HPDE6-E6E7 (cell line): ENCODE measurements at regions not wholly inside any gene's neighbourhood (a gene's known extent, or its start where the extent isn't known, plus 50 kb on each side); places are given as distances from the start of the nearest gene placed in this dataset.
"Not testable (repeated sequence)": the region's sequence is repeated elsewhere in the genome, so short reads cannot be mapped to it uniquely, and the experiment has no call there.

Experiments used
- DNase-seq: peaks from one replicate; pipeline ENCODE4 v3.0.0; 2011; ENCODE audit warnings: missing footprints; ENCODE audit errors: extremely low spot score

DNA sequence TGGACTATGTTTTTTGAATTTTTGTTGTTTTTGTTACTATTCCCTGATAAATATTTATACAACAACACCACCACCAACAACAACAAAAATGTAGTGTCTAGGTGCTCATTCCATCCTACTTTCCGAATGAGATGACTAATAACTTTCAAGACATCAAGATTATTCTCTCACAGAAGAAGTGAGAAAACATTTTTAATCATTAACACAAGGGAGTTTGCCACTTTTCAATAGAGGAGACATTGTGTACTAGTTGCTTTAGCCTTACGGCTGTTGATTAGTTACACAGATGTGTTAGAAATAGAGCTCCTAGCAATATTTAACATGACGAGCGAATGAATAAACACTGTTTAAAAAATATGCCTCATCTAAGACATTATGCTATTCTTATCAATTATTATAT lies 898.8 kb downstream of the C4orf33 start:
- no peak for DNase-seq

DNA sequence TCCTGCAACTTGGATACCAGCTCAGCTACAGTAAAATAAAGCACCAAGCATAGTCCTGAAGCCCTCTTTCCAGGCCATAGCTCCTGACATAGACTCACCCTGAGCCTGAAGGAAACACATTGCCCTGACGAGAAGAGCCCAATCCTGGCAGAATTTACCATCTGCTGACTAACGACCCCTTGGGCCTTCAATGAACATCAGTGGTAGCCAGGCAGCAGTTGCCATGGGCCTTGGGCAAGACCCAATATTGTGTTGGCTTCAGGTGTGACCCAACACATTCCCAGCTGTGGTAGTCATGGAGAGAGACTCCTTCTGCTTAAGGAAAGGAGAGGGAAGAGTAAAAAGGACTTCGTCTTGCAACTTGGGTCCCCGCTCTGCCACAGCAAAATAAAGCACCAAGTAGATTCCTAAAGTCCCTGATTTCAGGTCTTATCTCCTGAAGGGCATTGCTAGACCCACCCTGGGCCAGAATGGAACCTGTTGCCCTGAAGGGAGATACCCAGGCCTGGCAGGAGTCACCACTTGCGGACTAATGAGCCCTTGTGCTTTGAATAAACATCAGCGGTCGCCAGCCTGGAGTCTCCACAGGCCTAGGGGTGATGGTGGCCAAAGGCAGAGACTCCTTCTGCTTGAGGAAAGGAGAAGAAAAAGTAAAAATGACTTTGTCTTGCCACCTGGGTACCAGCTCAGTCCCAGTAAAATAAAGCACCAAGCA lies 902.6 kb downstream of the C4orf33 start:
- no peak for DNase-seq

- no peak for DNase-seq
These were observed 903.2 kb downstream of the C4orf33 start for GRCh38 chr4:129999156-129999555.

GRCh38 chr4:130008461-130008860 lies 912.5 kb downstream of the C4orf33 start:
- no peak for DNase-seq

GRCh38 chr4:130012806-130013205 lies 916.9 kb downstream of the C4orf33 start:
- not testable (repeated sequence) for DNase-seq

DNA sequence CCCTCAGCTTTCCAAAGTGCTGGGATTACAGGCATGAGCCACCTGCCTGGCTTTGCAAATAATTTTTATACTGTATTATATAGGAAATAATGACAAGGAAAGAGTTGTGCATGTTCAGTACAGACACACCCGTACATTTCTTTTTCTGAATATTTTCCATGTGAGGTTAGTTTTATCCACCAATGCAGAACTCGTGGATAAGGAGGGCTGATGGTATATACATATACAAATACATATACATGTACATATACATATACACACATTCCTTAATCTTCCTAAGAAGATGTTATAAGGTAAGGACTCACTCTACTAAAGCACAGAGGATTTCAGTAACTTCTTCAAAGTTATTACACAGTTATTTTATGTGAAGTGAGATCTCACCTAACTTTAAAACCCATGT lies 925.8 kb downstream of the C4orf33 start:
- no peak for DNase-seq

DNA sequence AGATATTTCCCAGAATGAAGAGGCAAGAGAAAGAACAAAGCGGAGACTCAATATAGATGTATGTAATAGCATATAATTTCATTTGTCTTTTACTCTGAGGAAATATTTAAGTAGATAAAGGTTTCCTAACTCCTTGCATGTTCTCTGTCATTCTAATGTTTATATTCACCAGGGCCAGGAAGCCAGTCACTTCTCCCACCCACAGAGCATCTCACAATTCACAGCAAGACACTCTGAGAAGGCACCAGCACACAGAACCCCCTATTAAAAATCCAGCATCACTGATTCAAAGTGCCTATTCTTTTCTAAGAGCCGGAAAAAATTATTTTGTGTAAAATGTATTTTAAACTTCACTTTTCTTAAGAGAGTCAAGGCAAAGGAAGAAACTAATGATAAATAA lies 927.1 kb downstream of the C4orf33 start:
- DNase-seq, result no peak

DNA sequence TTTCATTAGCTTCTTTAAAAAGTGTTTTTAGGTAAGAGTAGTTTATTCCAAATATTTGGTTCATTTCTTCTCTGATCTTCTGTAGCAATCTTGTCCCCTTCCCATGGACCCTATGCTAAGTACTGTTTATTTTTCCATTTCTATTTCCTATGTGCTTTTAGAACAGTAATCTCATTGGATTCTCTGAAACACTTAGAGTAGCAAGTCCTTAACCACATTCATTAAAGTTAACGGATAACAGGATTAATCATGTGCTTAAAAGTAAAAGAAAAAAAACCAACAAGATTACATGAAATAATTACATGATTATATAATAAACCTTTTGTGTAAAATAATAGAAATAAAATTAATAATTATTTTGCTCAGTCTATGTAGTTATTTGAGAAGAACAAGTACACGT lies 929.7 kb downstream of the C4orf33 start:
- DNase-seq, result no peak

DNA sequence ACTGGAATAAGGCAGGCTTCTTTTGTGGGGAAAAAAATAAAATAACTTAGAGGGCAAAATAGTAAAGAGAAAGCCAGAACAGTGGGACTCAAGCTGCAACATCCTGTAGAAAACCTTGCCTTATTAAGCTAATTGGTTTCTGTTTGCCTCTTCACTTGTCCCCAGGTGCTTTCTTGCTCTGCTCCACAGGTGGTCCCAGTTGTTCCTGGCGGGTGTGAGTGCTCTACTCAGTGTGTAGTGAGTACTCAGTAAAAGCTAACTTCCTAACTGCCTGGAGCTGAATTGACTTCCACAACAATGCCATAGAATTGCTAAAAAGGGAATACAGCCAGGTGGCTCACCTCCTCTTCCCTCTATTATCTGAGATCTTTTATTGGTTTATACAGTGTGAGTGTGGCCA lies 930.2 kb downstream of the C4orf33 start:
- DNase-seq, result no peak

GRCh38 chr4:130027973-130028372 lies 932.0 kb downstream of the C4orf33 start:
- no peak for DNase-seq

- DNase-seq, result no peak
These were observed 932.6 kb downstream of the C4orf33 start for GRCh38 chr4:130028552-130028951.

DNA sequence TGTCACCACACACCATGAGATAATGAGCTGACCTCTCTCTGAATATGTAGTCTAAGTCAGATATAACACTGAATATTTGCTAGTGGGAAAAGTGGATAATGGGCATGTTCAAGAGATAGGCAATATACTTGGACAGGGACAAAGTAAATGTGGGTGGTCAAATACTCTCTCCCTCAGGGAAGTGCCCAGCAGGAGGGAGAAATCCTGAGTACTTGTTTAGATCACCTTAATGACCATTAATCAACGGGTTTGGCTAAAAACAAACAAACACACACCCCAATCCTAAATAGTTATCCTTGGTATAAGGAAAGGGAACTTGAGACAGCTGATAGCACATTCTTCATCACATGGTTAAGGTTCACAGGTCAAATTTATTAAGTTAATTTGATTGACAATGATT lies 933.5 kb downstream of the C4orf33 start:
- DNase-seq, result no peak

GRCh38 chr4:130031858-130032257 lies 935.9 kb downstream of the C4orf33 start:
- no peak for DNase-seq

GRCh38 chr4:130033657-130034056 lies 937.7 kb downstream of the C4orf33 start:
- DNase-seq, result not testable (repeated sequence)

GRCh38 chr4:130034876-130035275 lies 938.9 kb downstream of the C4orf33 start:
- no peak for DNase-seq

GRCh38 chr4:130035391-130035790 lies 939.4 kb downstream of the C4orf33 start:
- no peak for DNase-seq

- not testable (repeated sequence) for DNase-seq
These were observed 941.9 kb downstream of the C4orf33 start for GRCh38 chr4:130037866-130038265.

- DNase-seq, result not testable (repeated sequence)
These were observed 942.6 kb downstream of the C4orf33 start for GRCh38 chr4:130038540-130038939.

DNA sequence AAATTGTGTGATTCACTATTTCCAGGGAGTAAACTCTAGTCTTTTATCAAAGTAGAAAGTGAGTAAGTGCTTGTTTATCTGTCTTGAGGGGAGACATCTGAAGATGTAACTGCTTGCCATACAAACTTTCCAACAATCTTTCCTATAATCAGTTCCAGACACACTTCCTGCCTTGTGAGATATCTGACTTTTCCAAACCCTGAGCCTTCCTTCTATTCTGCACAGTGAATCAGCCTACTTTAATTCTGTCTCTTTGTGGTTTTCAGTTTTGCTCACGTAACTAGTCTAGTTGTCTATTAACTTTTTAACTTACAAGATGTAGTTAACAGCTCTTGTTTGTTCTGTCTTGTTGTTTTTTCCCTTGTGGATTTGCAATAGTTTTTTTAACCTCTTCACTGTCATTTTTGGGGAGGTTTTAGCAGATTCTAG lies 947.8 kb downstream of the C4orf33 start:
- DNase-seq, result no peak

DNA sequence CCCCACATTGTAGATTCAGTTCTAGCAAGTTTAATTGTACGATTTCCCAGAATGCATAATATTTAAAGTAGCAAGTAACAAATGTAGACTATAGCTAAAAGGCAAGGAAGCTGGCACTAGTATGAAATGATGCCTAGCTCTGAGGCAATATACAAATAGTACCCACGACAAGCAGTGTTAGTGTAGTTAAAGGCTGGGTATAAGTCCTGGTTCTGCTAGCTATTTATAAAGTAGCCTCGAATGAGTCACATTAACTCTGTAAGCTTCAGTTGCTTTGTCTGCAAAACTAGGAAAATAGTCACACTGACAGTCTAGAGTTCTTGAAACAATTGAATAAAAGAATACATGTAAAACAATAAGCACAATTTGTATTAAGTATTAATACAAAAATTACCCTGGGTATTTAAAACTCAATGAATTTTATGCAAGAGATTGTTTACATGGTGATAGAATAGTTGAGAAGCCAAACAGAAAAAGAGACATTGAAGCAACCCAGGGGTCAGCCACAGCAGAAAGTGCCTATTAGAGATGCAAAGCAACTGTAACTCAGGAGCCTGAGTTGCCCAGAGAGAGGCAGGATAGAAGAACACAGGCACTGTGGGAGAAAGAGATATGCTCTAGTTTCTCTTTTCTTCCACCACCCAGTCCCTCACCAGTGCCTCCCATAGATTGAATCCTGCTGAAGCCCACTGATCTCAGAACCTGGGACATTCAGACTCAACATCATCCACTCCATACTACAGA lies 949.0 kb downstream of the C4orf33 start:
- no peak for DNase-seq

DNA sequence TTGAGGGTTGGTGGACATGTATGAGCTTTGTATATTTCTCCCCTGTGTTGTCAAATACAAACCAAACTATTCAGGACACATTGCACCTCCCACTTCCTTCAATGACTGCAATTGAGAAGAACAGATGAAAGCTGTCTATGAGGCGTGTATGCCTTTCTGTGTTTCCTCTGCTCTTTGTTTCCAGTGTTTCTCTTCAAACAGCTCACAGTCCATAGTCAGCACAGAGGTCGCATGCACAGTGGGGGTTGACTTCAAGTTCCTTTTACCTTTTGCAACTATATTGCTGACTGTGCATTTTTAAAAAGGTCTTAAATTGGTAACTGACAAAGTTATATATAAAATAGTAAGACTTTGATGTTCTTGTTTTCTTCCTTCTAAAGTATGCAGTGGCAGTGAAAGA lies 957.8 kb downstream of the C4orf33 start:
- DNase-seq, result no peak

DNA sequence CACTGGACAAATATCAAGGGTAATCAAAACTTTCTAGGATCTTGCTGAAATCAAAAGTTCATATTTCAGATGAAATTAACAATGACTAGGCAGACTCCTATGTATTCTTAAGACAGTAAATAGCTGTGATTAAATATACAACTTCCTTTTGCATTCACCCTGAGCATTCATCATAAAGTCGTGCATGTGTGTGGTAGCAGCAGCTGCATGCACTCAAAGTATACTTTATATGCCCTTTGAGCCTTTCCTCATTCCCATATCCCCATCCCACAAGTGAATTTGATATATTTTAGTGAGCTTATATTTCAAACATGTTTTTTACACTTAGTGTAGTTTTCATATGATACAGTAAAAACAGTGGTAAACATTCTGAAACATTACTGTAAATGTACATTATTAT lies 959.0 kb downstream of the C4orf33 start:
- no peak for DNase-seq

DNA sequence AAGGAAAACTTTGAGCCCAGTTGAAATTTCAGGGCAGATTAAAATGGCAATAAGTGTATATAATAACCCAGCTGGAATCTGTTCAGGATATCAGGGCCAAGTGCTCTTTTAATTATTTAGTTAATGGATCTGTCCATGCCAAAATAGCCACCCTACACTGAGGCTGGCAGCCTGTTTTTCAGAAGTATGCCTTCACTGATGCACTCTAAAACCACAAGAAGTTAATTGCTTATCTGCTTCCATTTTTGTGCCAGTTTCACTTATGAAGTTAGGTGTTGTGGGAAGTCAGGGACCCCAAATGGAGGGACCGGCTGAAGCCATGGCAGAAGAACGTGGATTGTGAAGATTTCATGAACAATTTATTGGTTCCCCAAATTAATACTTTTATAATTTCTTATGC lies 960.3 kb downstream of the C4orf33 start:
- no peak for DNase-seq
